CD4-positive, alpha-beta memory T cell (primary cell): ENCODE measurements at regions not wholly inside any gene's neighbourhood (a gene's known extent, or its start where the extent isn't known, plus 50 kb on each side); places are given as distances from the start of the nearest gene placed in this dataset.

Source experiments
- CTCF ChIA-PET: fragments of 350-600 bp; sonication (Branson Sonifier 250); formaldehyde crosslinking; loops from one replicate; lab custom pipeline; 2021; ENCODE audit warnings: inconsistent platforms; ENCODE audit not compliant: partially characterized antibody; lab: Charles Lee
- POLR2A ChIA-PET: fragments of 350-600 bp; sonication (Branson Sonifier 250); formaldehyde crosslinking; loops from one replicate; lab custom pipeline; 2021; ENCODE audit not compliant: partially characterized antibody; lab: Charles Lee
- DNase-seq, 5 donors: peaks; one replicate each; pipeline versions ENCODE4 v3.0.0 to v3.0.0-alpha.2; 2020 to 2022; ENCODE audit warnings: mixed read lengths in 1 of 5
- H3K27ac ChIP-seq: one replicate; pipeline ENCODE4 v1.7.0; 2013; ENCODE audit warnings: low read depth, low read length
- H3K27me3 ChIP-seq: 2 replicates; pipeline ENCODE4 v1.7.0; 2013; ENCODE audit warnings: mild to moderate bottlenecking, low read length, moderate library complexity; ENCODE audit not compliant: insufficient read depth
- H3K36me3 ChIP-seq: 2 replicates; pipeline ENCODE4 v1.7.0; 2013; ENCODE audit warnings: mild to moderate bottlenecking, low read length, moderate library complexity; ENCODE audit not compliant: insufficient read depth
- H3K4me1 ChIP-seq: 2 replicates; pipeline ENCODE4 v1.7.0; 2013; ENCODE audit warnings: mild to moderate bottlenecking, low read length, moderate library complexity; ENCODE audit not compliant: insufficient read depth
- H3K4me3 ChIP-seq, 2 donors: one replicate each; pipeline ENCODE4 v1.7.0; 2013; ENCODE audit warnings: low read length in 2 of 2, mild to moderate bottlenecking in 1 of 2
- H3K9me3 ChIP-seq, 2 donors: one replicate each; pipeline ENCODE4 v1.7.0; 2013; ENCODE audit warnings: low read length in 2 of 2, control low read depth in 1 of 2; ENCODE audit not compliant: control insufficient read depth in 1 of 2
- H3K27ac Mint-ChIP-seq, 7 donors: one replicate each; pipeline ENCODE4 v1.8.0; 2020 to 2021; ENCODE audit warnings: mixed read lengths in 7 of 7, mild to moderate bottlenecking in 6 of 7, inconsistent platforms in 3 of 7, moderate library complexity in 3 of 7
- H3K27me3 Mint-ChIP-seq, 2 donors: one replicate each; pipeline ENCODE4 v1.8.0; 2020 to 2021; ENCODE audit warnings: mixed read lengths in 2 of 2
- H3K36me3 Mint-ChIP-seq, 2 donors: one replicate each; pipeline ENCODE4 v1.8.0; 2020 to 2021; ENCODE audit warnings: mixed read lengths in 2 of 2, inconsistent platforms in 1 of 2, mild to moderate bottlenecking in 1 of 2
- H3K4me1 Mint-ChIP-seq, 4 donors: one replicate each; pipeline ENCODE4 v1.8.0; 2020 to 2021; ENCODE audit warnings: mixed read lengths in 4 of 4, mild to moderate bottlenecking in 1 of 4
- H3K4me3 Mint-ChIP-seq, 8 donors: one replicate each; pipeline ENCODE4 v1.8.0; 2020 to 2021; ENCODE audit warnings: mixed read lengths in 8 of 8, mild to moderate bottlenecking in 7 of 8, moderate library complexity in 6 of 8, inconsistent platforms in 3 of 8
- H3K9me3 Mint-ChIP-seq, 8 donors: one replicate each; pipeline ENCODE4 v1.8.0; 2020 to 2021; ENCODE audit warnings: mixed read lengths in 8 of 8, mild to moderate bottlenecking in 5 of 8, inconsistent platforms in 3 of 8, moderate library complexity in 1 of 8
- intact Hi-C: fragments of 100-400 bp; cut with micrococcal nuclease; formaldehyde crosslinking; loops from one replicate; pipeline ENCODE4 v1.15.1; 2023

DNA sequence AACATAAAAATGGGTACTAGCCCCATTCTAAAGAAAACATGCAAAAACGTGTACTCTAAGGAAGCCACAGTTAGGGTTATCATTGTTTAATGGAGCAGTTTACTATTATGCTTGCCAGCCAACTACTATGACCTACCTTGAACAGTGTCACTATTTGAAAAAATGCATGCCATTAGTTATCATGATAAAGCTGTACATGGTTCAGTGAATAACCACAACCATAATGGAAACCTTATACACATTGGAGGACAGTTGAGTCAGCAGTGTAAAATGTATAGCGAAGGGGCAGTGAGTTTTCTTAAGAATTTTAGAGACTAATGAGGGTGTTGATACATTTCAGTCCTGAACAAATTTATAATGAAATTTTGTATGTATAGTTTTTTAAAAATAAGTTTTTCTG lies 381.9 kb downstream of the GRXCR1 start:
- no peaks in the 10 kb centered on the region for H3K9me3 ChIP-seq
- Mint-ChIP-seq H3K4me3 (no peak overlapping the region), H3K4me1 (no peaks in the 10 kb centered on the region), H3K27me3 (no peaks in the 10 kb centered on the region), H3K27ac (no peak overlapping the region), H3K36me3 (no peaks in the 10 kb centered on the region), H3K9me3 (peaks cover 0 to 8% (median 3%) of the 10 kb centered on the region in 8 donors)
- H3K4me3 ChIP-seq: no peak overlapping the region
- H3K27ac ChIP-seq: no peak overlapping the region
- intact Hi-C loops: no loop called here
- no peaks in the 10 kb centered on the region for H3K4me1 ChIP-seq
- CTCF ChIA-PET: no interaction called here
- H3K27me3 ChIP-seq: no peaks in the 10 kb centered on the region
- POLR2A ChIA-PET: no interaction called here
- no peaks in the 10 kb centered on the region for H3K36me3 ChIP-seq
- no peak for DNase-seq

DNA sequence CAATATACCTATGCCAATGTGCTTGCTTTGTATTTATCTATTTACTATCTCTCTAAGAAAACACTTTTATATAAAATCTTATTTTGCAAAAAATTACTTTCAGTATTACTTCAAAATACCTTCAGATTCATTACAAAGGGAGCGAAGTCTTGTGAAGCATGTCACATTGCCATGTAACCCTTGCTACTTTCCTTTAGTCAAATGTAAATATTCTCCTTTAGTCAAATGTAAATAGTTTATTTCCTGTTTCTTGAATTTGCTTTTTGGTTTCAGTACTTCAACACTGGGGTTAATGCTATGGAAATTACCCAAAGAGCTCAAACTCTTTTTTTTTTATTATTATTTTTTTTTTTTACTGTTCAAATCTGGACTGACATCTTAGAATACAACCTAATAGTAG lies 383.3 kb downstream of the GRXCR1 start:
- no peak for DNase-seq
- Mint-ChIP-seq H3K36me3 (no peaks in the 10 kb centered on the region), H3K4me3 (no peak overlapping the region), H3K4me1 (no peaks in the 10 kb centered on the region), H3K9me3 (peaks cover 0 to 6% (median 3%) of the 10 kb centered on the region in 8 donors), H3K27me3 (no peaks in the 10 kb centered on the region), H3K27ac (no peak overlapping the region)
- POLR2A ChIA-PET: no interaction called here
- H3K36me3 ChIP-seq: no peaks in the 10 kb centered on the region
- no peaks in the 10 kb centered on the region for H3K9me3 ChIP-seq
- H3K4me3 ChIP-seq: no peak overlapping the region
- intact Hi-C loops: no loop called here
- no peak overlapping the region for H3K27ac ChIP-seq
- CTCF ChIA-PET: no interaction called here
- H3K27me3 ChIP-seq: no peaks in the 10 kb centered on the region
- H3K4me1 ChIP-seq: no peaks in the 10 kb centered on the region

DNA sequence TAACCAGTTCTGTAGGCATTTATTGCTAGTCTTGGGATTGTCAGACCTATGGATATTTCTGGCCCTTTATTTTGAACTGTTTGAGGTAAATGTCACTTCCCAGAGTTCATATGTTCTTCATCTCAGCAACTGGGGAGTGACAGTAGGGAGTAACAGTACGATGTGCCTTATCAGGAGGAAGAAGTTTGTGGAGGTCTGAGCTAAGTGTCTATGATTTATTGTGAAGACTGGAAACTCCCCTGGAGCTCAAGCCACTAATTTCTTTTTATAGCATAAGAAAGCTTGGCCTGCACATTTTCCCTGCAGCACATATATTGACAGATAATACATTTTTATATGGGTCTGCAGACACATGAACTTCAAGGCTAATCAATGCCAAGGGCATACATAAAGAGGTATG lies 383.8 kb downstream of the GRXCR1 start:
- CTCF ChIA-PET: no interaction called here
- H3K27ac Mint-ChIP-seq: no peak overlapping the region

DNA sequence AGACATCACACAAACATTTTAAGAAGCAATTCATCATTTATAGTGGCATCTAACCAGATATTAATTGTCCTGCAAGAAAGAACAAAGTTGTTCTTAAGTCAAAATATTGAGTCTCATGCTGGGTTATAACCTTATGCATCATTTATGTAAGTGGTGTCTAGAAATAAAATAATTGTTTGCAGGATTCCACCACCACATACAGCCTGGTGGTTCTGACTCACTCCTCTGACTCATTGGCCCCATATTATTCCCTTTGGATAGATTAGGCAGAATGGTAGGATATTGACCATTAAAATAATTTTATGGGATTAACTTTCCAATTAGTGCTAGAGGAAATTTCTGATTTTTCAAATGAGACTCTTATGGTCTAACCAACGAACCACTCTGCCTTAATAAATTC lies 384.5 kb downstream of the GRXCR1 start:
- H3K27ac ChIP-seq: no peak overlapping the region
- no peaks in the 10 kb centered on the region for H3K4me1 ChIP-seq
- H3K4me3 Mint-ChIP-seq: no peak overlapping the region
- H3K36me3 ChIP-seq: no peaks in the 10 kb centered on the region
- H3K36me3 Mint-ChIP-seq: no peaks in the 10 kb centered on the region
- no peak overlapping the region for H3K27ac Mint-ChIP-seq
- H3K9me3 Mint-ChIP-seq: peaks cover 0 to 8% (median 3%) of the 10 kb centered on the region in 8 donors
- CTCF ChIA-PET: no interaction called here
- no peaks in the 10 kb centered on the region for H3K27me3 ChIP-seq
- no peak overlapping the region for H3K4me3 ChIP-seq
- POLR2A ChIA-PET: no interaction called here
- no peaks in the 10 kb centered on the region for H3K4me1 Mint-ChIP-seq
- intact Hi-C loops: no loop called here
- DNase-seq: no peak
- H3K27me3 Mint-ChIP-seq: no peaks in the 10 kb centered on the region
- no peaks in the 10 kb centered on the region for H3K9me3 ChIP-seq

More for the DNA sequence above, 383.8 kb downstream of the GRXCR1 start:
- no peaks in the 10 kb centered on the region for H3K27me3 Mint-ChIP-seq
- DNase-seq: no peak
- no peak overlapping the region for H3K4me3 Mint-ChIP-seq
- no peaks in the 10 kb centered on the region for H3K36me3 Mint-ChIP-seq
- no peak overlapping the region for H3K27ac ChIP-seq
- H3K36me3 ChIP-seq: no peaks in the 10 kb centered on the region
- H3K27me3 ChIP-seq: no peaks in the 10 kb centered on the region
- peaks cover 0 to 6% (median 3%) of the 10 kb centered on the region in 8 donors for H3K9me3 Mint-ChIP-seq
- no peaks in the 10 kb centered on the region for H3K4me1 Mint-ChIP-seq
- H3K9me3 ChIP-seq: no peaks in the 10 kb centered on the region
- intact Hi-C loops: no loop called here
- POLR2A ChIA-PET: no interaction called here
- no peak overlapping the region for H3K4me3 ChIP-seq
- no peaks in the 10 kb centered on the region for H3K4me1 ChIP-seq

DNA sequence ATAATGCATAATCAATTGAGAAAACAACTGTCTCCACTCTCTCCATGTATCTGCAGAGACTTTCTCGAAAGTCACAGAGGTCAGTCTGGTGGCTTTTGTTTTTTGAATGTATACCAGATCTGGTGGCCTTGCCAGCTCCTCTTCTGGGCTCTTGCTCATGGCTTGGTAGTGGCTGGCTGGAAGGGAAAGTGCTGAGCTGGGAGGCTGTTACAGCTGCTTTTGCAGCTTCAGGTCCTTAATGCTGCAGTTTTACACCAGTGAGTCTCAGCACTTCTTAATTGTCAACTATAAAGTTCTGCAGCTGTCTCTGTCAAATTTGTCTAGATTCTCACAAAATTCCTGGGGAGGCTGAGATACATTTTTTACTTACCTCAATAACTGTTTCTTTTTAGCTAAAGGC lies 390.0 kb downstream of the GRXCR1 start:
- Mint-ChIP-seq H3K9me3 (peaks cover 0 to 16% (median 3%) of the 10 kb centered on the region in 8 donors), H3K4me1 (no peaks in the 10 kb centered on the region), H3K27me3 (no peaks in the 10 kb centered on the region), H3K36me3 (no peaks in the 10 kb centered on the region), H3K4me3 (no peak overlapping the region), H3K27ac (no peak overlapping the region)
- H3K4me1 ChIP-seq: no peaks in the 10 kb centered on the region
- no peak overlapping the region for H3K27ac ChIP-seq
- no peaks in the 10 kb centered on the region for H3K27me3 ChIP-seq
- POLR2A ChIA-PET: no interaction called here
- intact Hi-C loops: no loop called here
- no peak overlapping the region for H3K4me3 ChIP-seq
- CTCF ChIA-PET: no interaction called here
- no peaks in the 10 kb centered on the region for H3K36me3 ChIP-seq
- H3K9me3 ChIP-seq: no peaks in the 10 kb centered on the region
- no peak for DNase-seq

DNA sequence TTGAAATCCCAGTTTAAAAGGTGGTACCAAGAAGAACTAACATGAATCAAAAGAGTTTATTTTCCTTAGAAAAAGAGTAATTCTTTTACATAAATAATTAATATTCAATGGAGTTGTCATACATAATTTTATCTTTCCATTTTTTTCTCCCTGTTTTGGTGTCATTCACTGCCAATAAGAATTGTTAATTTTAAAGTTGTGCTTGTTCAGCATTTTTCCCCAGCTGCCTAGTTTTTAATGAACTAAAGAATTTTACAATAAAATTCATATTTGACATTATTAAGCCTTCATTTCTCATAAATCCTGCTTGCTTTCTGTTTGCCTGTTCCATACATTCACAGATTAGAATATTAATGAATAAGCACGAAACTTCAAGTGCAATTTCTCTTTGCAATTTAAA lies 393.6 kb downstream of the GRXCR1 start:
- H3K4me3 ChIP-seq: no peak overlapping the region
- no peaks in the 10 kb centered on the region for H3K27me3 Mint-ChIP-seq
- ChIA-PET CTCF (no interaction called here), POLR2A (no interaction called here)
- no peak overlapping the region for H3K27ac ChIP-seq
- no peak overlapping the region for H3K27ac Mint-ChIP-seq
- H3K9me3 ChIP-seq: peaks cover 0 to 2% of the 10 kb centered on the region in 2 donors
- no peaks in the 10 kb centered on the region for H3K4me1 ChIP-seq
- H3K9me3 Mint-ChIP-seq: peaks cover 0 to 13% (median 4%) of the 10 kb centered on the region in 8 donors
- DNase-seq: no peak
- H3K27me3 ChIP-seq: no peaks in the 10 kb centered on the region
- H3K36me3 ChIP-seq: no peaks in the 10 kb centered on the region
- intact Hi-C loops: no loop called here
- no peaks in the 10 kb centered on the region for H3K4me1 Mint-ChIP-seq
- no peak overlapping the region for H3K4me3 Mint-ChIP-seq
- H3K36me3 Mint-ChIP-seq: no peaks in the 10 kb centered on the region

DNA sequence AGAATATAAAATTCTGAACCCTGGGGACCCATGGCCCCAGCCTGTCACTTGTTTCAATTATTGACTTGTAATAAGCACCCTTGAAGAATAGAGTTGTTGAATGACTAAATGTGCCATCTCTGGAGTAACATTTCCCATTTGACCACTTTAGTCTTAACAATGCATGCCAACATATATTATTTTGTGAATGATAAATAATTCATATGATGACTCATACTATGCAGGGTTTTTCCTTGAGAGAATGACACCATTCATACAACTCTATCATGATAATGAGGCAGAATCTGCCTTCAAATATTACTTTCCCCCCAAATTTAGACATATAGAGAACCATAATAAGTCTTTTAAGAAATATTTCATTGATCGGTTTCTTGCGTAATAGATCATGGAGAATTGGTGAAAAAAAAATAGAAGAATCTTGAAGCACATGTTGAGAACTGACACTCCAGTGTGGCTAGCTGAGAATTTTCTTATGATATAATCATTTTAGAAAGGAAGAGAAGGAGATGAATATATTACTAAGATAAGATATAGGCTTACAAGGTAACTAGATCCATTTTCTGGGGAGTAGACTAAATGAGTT lies 404.5 kb downstream of the GRXCR1 start:
- CTCF ChIA-PET: no interaction called here
- POLR2A ChIA-PET: no interaction called here
- no peaks in the 10 kb centered on the region for H3K27me3 Mint-ChIP-seq
- no peak overlapping the region for H3K4me3 Mint-ChIP-seq
- no peak overlapping the region for H3K27ac ChIP-seq
- intact Hi-C loops: no loop called here
- no peaks in the 10 kb centered on the region for H3K9me3 ChIP-seq
- H3K4me1 ChIP-seq: no peaks in the 10 kb centered on the region
- no peaks in the 10 kb centered on the region for H3K4me1 Mint-ChIP-seq
- peaks cover 2 to 19% (median 5%) of the 10 kb centered on the region in 8 donors for H3K9me3 Mint-ChIP-seq
- no peak overlapping the region for H3K27ac Mint-ChIP-seq
- no peak for DNase-seq
- no peak overlapping the region for H3K4me3 ChIP-seq
- H3K27me3 ChIP-seq: no peaks in the 10 kb centered on the region
- no peaks in the 10 kb centered on the region for H3K36me3 ChIP-seq
- no peaks in the 10 kb centered on the region for H3K36me3 Mint-ChIP-seq

DNA sequence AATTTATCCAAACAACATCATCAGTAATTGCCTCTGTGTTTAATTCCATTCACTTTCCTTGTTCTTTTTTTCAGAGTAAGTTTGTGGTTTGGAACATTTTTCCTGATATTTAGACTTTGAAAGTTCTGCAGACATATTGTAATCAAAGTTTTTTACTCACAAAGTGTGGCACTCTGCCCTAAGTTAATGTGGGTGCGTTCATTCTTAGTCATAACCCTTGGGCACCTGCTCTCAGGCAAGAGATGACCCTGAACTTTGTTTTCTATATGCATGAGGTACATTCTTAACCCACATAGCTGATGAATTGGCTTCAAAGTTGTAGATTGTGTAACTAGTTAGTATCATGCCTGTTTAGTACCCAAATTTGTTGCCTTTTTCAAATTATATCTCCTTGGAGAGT lies 424.3 kb downstream of the GRXCR1 start:
- Histone ChIP-seq H3K27me3 (no peaks in the 10 kb centered on the region), H3K9me3 (no peaks in the 10 kb centered on the region), H3K4me3 (no peak overlapping the region), H3K36me3 (no peaks in the 10 kb centered on the region), H3K4me1 (no peaks in the 10 kb centered on the region), H3K27ac (no peak overlapping the region)
- H3K9me3 Mint-ChIP-seq: peaks cover 0 to 14% (median 2%) of the 10 kb centered on the region in 8 donors
- intact Hi-C loops: no loop called here
- no peaks in the 10 kb centered on the region for H3K4me1 Mint-ChIP-seq
- POLR2A ChIA-PET: no interaction called here
- no peak overlapping the region for H3K27ac Mint-ChIP-seq
- no peak for DNase-seq
- no peaks in the 10 kb centered on the region for H3K36me3 Mint-ChIP-seq
- CTCF ChIA-PET: no interaction called here
- no peaks in the 10 kb centered on the region for H3K27me3 Mint-ChIP-seq
- no peak overlapping the region for H3K4me3 Mint-ChIP-seq
